HepG2 (cell line): ENCODE measurements at regions not wholly inside any gene's neighbourhood (a gene's known extent, or its start where the extent isn't known, plus 50 kb on each side); places are given as distances from the start of the nearest gene placed in this dataset.

Source experiments
- ATAC-seq: fragments of 200-7000 bp; cut with Tn5 transposase; 3 replicates; pipeline ENCODE4 v1.9.1; 2020; ENCODE audit warnings: mild to moderate bottlenecking, moderate library complexity
- BruUV-seq: library from RNA; stranded (reverse); fragments of 400-500 nt; replicated peaks from 2 replicates; lab custom pipeline; 2021; lab: Mats Ljungman, UMichigan
- CTCF ChIA-PET: fragments of 300-600 bp; formaldehyde crosslinking; extraction: SDS; loops from one replicate; lab custom pipeline; 2021; ENCODE audit warnings: low total read pairs, inconsistent platforms, low intra/inter-chr PET ratio; lab: Yijun Ruan, JAX
- POLR2A ChIA-PET: fragments of 350-600 bp; sonication (Branson Sonifier 250); formaldehyde crosslinking; loops from one replicate; lab custom pipeline; 2020; ENCODE audit warnings: antibody characterized with exemption, inconsistent platforms; lab: Yijun Ruan, JAX
- DNase-seq: peaks from one replicate; pipeline ENCODE4 v3.0.0-alpha.2; 2015; ENCODE audit warnings: low spot score
- FAIRE-seq: peaks from 3 replicates; lab custom pipeline; 2011; peaks lifted over from hg19 to GRCh38; lab: Jason Lieb, UNC
- H2AFZ ChIP-seq: one replicate; pipeline ENCODE4 v1.6.1; 2011; ENCODE audit warnings: low read length, inconsistent platforms
- H3K27ac ChIP-seq: fragments of 300-600 bp; 3 replicates; pipeline ENCODE4 v1.8.0; 2011; ENCODE audit warnings: mixed run types, mild to moderate bottlenecking, mixed read lengths, low read length, inconsistent platforms; ENCODE audit not compliant: insufficient read depth; ENCODE audit errors: extremely low read length
- H3K27me3 ChIP-seq, 2 experiments: fragments of 200-600 bp in 1 of 2; 2 replicates in 1 of 2; 3 replicates in 1 of 2; pipeline versions ENCODE4 v1.6.0 to v1.8.0; 2011; ENCODE audit warnings: low read length in 2 of 2, mild to moderate bottlenecking in 2 of 2, moderate library complexity in 2 of 2, inconsistent platforms in 1 of 2; ENCODE audit not compliant: insufficient read depth in 2 of 2, control insufficient read depth in 1 of 2
- H3K36me3 ChIP-seq, 2 experiments: fragments of 200-600 bp in 1 of 2; replicated peaks in 1 of 2; 2 replicates in 1 of 2; 3 replicates in 1 of 2; pipeline versions ENCODE4 v1.5.1 to v1.8.0; 2011; ENCODE audit warnings: low read length in 2 of 2, inconsistent platforms in 1 of 2; ENCODE audit not compliant: insufficient read depth in 2 of 2, control insufficient read depth in 1 of 2
- H3K4me1 ChIP-seq: 2 replicates; pipeline ENCODE4 v1.5.1; 2012; ENCODE audit warnings: low read length, inconsistent platforms; ENCODE audit not compliant: insufficient read depth
- H3K4me2 ChIP-seq: 2 replicates; pipeline ENCODE4 v1.6.0; 2011; ENCODE audit warnings: low read depth, low read length, inconsistent platforms
- H3K4me3 ChIP-seq, 3 experiments: fragments of 200-600 bp in 1 of 3; sonication (generic), shearing (Covaris generic) in 1 of 3; replicated peaks in 1 of 3; 2 replicates each; pipeline ENCODE4 v1.5.1; 2011 to 2016; ENCODE audit warnings: low read length in 3 of 3, inconsistent platforms in 2 of 3, low read depth in 2 of 3, mild to moderate bottlenecking in 2 of 3, control low read depth in 1 of 3, mixed read lengths in 1 of 3; ENCODE audit not compliant: insufficient read depth in 1 of 3
- H3K79me2 ChIP-seq: one replicate; pipeline ENCODE4 v1.6.1; 2011; ENCODE audit warnings: low read length, inconsistent platforms; ENCODE audit not compliant: insufficient read depth
- H3K9ac ChIP-seq: 2 replicates; pipeline ENCODE4 v1.6.0; 2011; ENCODE audit warnings: mild to moderate bottlenecking, low read depth, low read length, inconsistent platforms; ENCODE audit not compliant: insufficient read depth
- H3K9me3 ChIP-seq: 2 replicates; pipeline ENCODE4 v1.5.1; 2012; ENCODE audit warnings: mild to moderate bottlenecking, low read length
- H4K20me1 ChIP-seq: 2 replicates; pipeline ENCODE4 v1.6.0; 2011; ENCODE audit warnings: inconsistent platforms, mild to moderate bottlenecking, low read length, moderate library complexity; ENCODE audit not compliant: insufficient read depth
- ATF2 ChIP-seq: sonication (generic); formaldehyde crosslinking; IDR thresholded peaks from 2 replicates; pipeline ENCODE4 v1.4.0; 2020; ENCODE audit warnings: missing genetic modification reagents
- ETV6 ChIP-seq: sonication (generic); formaldehyde crosslinking; conservative IDR thresholded peaks from 2 replicates; pipeline ENCODE4 v1.4.0; 2020; ENCODE audit warnings: missing genetic modification reagents
- FOSL2 ChIP-seq: sonication (generic); formaldehyde crosslinking; IDR thresholded peaks from 2 replicates; pipeline ENCODE4 v1.4.0; 2020; ENCODE audit warnings: missing genetic modification reagents
- HINFP ChIP-seq: sonication (generic); formaldehyde crosslinking; IDR thresholded peaks from 2 replicates; pipeline ENCODE4 v1.4.0; 2020; ENCODE audit warnings: low read depth, mild to moderate bottlenecking, missing genetic modification reagents
- MATR3 ChIP-seq: sonication (generic); formaldehyde crosslinking; IDR thresholded peaks from 2 replicates; pipeline ENCODE4 v1.4.0; 2020; ENCODE audit warnings: missing genetic modification reagents
- TBL1XR1 ChIP-seq: fragments of 150-350 bp; IDR thresholded peaks from 2 replicates; pipeline ENCODE4 v1.6.1; 2014; ENCODE audit warnings: borderline replicate concordance, low read length; ENCODE audit not compliant: partially characterized antibody
- TBX2 ChIP-seq: sonication (generic); formaldehyde crosslinking; IDR thresholded peaks from 2 replicates; pipeline ENCODE4 v1.5.0; 2020; ENCODE audit warnings: missing genetic modification reagents, mild to moderate bottlenecking, borderline replicate concordance
- TP53 ChIP-seq: sonication (generic); formaldehyde crosslinking; conservative IDR thresholded peaks from 2 replicates; pipeline ENCODE4 v1.4.0; 2020; ENCODE audit warnings: missing genetic modification reagents
- ZFP91 ChIP-seq: sonication (generic); formaldehyde crosslinking; IDR thresholded peaks from 2 replicates; pipeline ENCODE4 v1.9.0; 2022; ENCODE audit warnings: missing genetic modification reagents, mild to moderate bottlenecking, borderline replicate concordance
- ZNF121 ChIP-seq: sonication (generic); formaldehyde crosslinking; IDR thresholded peaks from 2 replicates; pipeline ENCODE4 v1.5.0; 2020; ENCODE audit warnings: mild to moderate bottlenecking, missing genetic modification reagents
- ZNF432 ChIP-seq: sonication (generic); formaldehyde crosslinking; IDR thresholded peaks from 2 replicates; pipeline ENCODE4 v1.5.0; 2020; ENCODE audit warnings: missing genetic modification reagents, mild to moderate bottlenecking, borderline replicate concordance
- ZNF558 ChIP-seq: sonication (generic); formaldehyde crosslinking; IDR thresholded peaks from 2 replicates; pipeline ENCODE4 v1.9.0; 2022; ENCODE audit warnings: mild to moderate bottlenecking, missing genetic modification reagents, borderline replicate concordance
- ZNF740 ChIP-seq: sonication (generic); formaldehyde crosslinking; IDR thresholded peaks from 2 replicates; pipeline ENCODE4 v1.4.0; 2020; ENCODE audit warnings: missing genetic modification reagents
- ZNF83 ChIP-seq: sonication (generic); formaldehyde crosslinking; IDR thresholded peaks from 2 replicates; pipeline ENCODE4 v1.4.0; 2020; ENCODE audit warnings: missing genetic modification reagents, mild to moderate bottlenecking, borderline replicate concordance
- ZZZ3 ChIP-seq: sonication (generic); formaldehyde crosslinking; IDR thresholded peaks from 2 replicates; pipeline ENCODE4 v1.4.0; 2020; ENCODE audit warnings: missing genetic modification reagents, mild to moderate bottlenecking, borderline replicate concordance
- WGBS: methylation state at CpG from one replicate; pipeline ENCODE4 v1.1.6; 2017; ENCODE audit warnings: low lambda C conversion rate; 5-methylcytosine and 5-hydroxymethylcytosine counted together
- in situ Hi-C: cut with HindIII; loops from 2 replicates; pipeline ENCODE4 v1.10.0; 2017; ENCODE audit warnings: low pct_unique_long_range_greater_than_20kb; ENCODE audit not compliant: extremely low pct_ligation_motif_present
- intact Hi-C: fragments of 100-400 bp; cut with micrococcal nuclease; formaldehyde crosslinking; loops from one replicate; pipeline ENCODE4 v1.10.0; 2022; ENCODE audit not compliant: unreplicated experiment

- no peak overlapping the region for H3K4me2 ChIP-seq
- H4K20me1 ChIP-seq = no peaks in the 10 kb centered on the region
- ChIA-PET CTCF (no interaction called here), POLR2A (no interaction called here)
- no peaks in the 10 kb centered on the region for H3K79me2 ChIP-seq
- no peaks in the 10 kb centered on the region for H3K36me3 ChIP-seq
- TF ChIP-seq ZNF558 (CRISPR knock-in tag) (no peak), ATF2 (CRISPR knock-in tag) (no peak), ETV6 (CRISPR knock-in tag) (no peak)
- BruUV-seq = no TSS peak
- no peak overlapping the region for H3K4me3 ChIP-seq
- ATAC-seq = no peak
- no peaks in the 10 kb centered on the region for H3K9me3 ChIP-seq
- in situ Hi-C loops (no loop called here), intact Hi-C loops (no loop called here)
- no peak overlapping the region for H3K9ac ChIP-seq
- H2AFZ ChIP-seq = no peak overlapping the region
- H3K27ac ChIP-seq = no peak overlapping the region
- DNase-seq = no peak
- peaks cover 0 to 1% of the 10 kb centered on the region in 2 experiments; a peak in 1 of 5 replicates for H3K27me3 ChIP-seq
- no peaks in the 10 kb centered on the region for H3K4me1 ChIP-seq
- no peak for FAIRE-seq
- 0% methylated on average over 1 of the region's 1 CpG for WGBS
These were observed 434.2 kb downstream of the ZIC1 start for GRCh38 chr3:147843331-147843730.

GRCh38 chr3:147846293-147846692 is 437.1 kb downstream of the ZIC1 start:
- DNase-seq = no peak
- H3K9me3 ChIP-seq = peaks cover 8% of the 10 kb centered on the region
- FAIRE-seq = no peak
- H3K4me3 ChIP-seq = no peak overlapping the region
- no peak overlapping the region for H3K4me2 ChIP-seq
- no peak overlapping the region for H3K9ac ChIP-seq
- no TSS peak for BruUV-seq
- H3K4me1 ChIP-seq = no peaks in the 10 kb centered on the region
- H3K27me3 ChIP-seq = peaks cover 0 to 1% of the 10 kb centered on the region in 2 experiments; a peak in 1 of 5 replicates
- TF ChIP-seq FOSL2 (no peak), ZFP91 (CRISPR knock-in tag) (no peak), TBX2 (CRISPR knock-in tag) (no peak), ZNF740 (no peak), ZNF83 (CRISPR knock-in tag) (no peak), TP53 (no peak), ZZZ3 (CRISPR knock-in tag) (no peak), ZNF121 (no peak), TBL1XR1 (no peak), HINFP (CRISPR knock-in tag) (no peak), MATR3 (CRISPR knock-in tag) (no peak), ZNF432 (CRISPR knock-in tag) (no peak)
- no peak for ATAC-seq
- no peaks in the 10 kb centered on the region for H3K36me3 ChIP-seq
- no peaks in the 10 kb centered on the region for H4K20me1 ChIP-seq
- CTCF ChIA-PET = no interaction called here
- in situ Hi-C loops = no loop called here
- no peak overlapping the region for H3K27ac ChIP-seq
- intact Hi-C loops = no loop called here
- POLR2A ChIA-PET = no interaction called here
- H3K79me2 ChIP-seq = no peaks in the 10 kb centered on the region
- 42% methylated on average over 4 of the region's 4 CpGs for WGBS
- H2AFZ ChIP-seq = no peak overlapping the region
